GM19324 (cell line): ENCODE measurements at regions not wholly inside any gene's neighbourhood (a gene's known extent, or its start where the extent isn't known, plus 50 kb on each side); places are given as distances from the start of the nearest gene placed in this dataset.

Source experiments
- ATAC-seq: cut with Tn5 transposase; IDR thresholded peaks from one replicate; pipeline ENCODE4 v1.9.1; 2021; ENCODE audit warnings: mild to moderate bottlenecking, moderate library complexity; ENCODE audit not compliant: unreplicated experiment, low FRiP score

DNA sequence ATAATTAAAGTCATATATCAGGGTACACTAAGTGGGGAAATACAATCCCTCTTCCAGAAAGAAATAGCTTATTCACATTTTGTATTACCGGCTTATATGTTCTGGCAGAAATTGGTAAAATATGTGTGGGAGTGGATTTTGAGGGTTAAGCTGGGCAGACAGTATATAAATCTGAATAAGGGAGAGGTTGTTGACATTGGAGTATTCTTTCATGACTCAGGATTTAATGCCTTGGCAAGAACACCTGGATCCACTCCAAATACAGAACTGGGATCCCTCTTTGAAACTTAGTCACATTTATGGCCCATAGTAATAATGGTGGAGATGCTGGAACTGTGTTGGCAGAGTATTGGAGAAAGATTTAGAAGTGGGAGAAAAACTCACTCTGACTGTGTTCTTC lies 54.3 kb upstream of the TET2 start:
- ATAC-seq, result no peak

DNA sequence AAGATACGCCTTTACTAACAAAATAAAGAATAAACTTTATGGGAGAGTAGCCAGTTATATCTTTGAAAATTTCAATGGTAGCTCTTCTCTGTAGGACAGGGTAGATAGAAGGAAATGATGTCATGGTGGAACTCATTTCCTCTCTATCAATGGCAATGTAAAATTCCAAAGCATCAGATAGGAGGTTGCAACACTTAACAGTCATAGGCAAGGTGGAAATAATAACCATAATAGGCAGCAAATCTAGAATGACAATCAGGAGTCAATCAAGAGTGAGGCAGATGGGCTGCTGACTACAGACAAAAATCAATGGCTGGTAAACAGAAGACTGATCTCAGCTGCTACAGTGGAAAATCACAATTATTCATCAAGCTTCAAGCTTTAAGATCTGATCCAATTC lies 53.9 kb upstream of the TET2 start:
- ATAC-seq, result no peak

DNA sequence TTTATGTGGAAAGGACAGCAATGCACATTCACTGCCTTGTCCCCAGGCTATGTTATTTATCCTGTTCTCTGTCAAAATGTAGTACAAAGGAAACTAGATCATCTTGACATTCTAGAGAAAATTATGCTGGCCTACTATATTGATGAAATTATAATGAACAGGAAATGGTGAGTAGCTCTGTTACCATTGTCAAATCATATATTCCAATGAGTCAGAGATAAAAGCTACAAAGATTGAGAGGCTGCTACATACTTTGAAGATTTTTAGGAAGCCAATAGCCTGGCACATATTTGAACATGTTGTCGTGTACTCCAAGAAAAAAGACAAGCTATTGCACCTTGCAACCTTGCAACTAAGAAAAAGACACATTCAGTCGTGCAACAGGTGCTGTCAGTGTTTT lies 52.7 kb upstream of the TET2 start:
- ATAC-seq, result no peak
